B cell (primary cell): ENCODE measurements at regions not wholly inside any gene's neighbourhood (a gene's known extent, or its start where the extent isn't known, plus 50 kb on each side); places are given as distances from the start of the nearest gene placed in this dataset.

Source experiments
- ATAC-seq: fragments of 200-7000 bp; cut with Tn5 transposase; one replicate; pipeline ENCODE4 v1.10.0; 2021; ENCODE audit warnings: low read depth, mild to moderate bottlenecking, moderate number of reproducible peaks, moderate library complexity
- CTCF ChIA-PET: fragments of 350-600 bp; sonication (Branson Sonifier 250); formaldehyde crosslinking; loops from one replicate; lab custom pipeline; 2021; ENCODE audit warnings: antibody characterized with exemption, inconsistent platforms; lab: Charles Lee
- POLR2A ChIA-PET: fragments of 350-600 bp; sonication (Branson Sonifier 250); formaldehyde crosslinking; loops from one replicate; lab custom pipeline; 2021; ENCODE audit warnings: antibody characterized with exemption; lab: Charles Lee
- DNase-seq: peaks from one replicate; pipeline ENCODE4 v3.0.0; 2013
- H2AFZ ChIP-seq: 2 replicates; pipeline ENCODE4 v1.6.1; 2012; ENCODE audit warnings: mild to moderate bottlenecking, low read depth, low read length; ENCODE audit not compliant: insufficient read depth, poor library complexity, severe bottlenecking
- H3K27ac ChIP-seq, 2 donors: 1 replicate in 1 of 2; 2 replicates in 1 of 2; pipeline ENCODE4 v1.5.1; 2012 to 2013; ENCODE audit warnings: low read length in 2 of 2, mild to moderate bottlenecking in 2 of 2, moderate library complexity in 1 of 2
- H3K27me3 ChIP-seq, 4 experiments: fragments of 200-600 bp in 1 of 4; sonication (generic) in 1 of 4; replicated peaks in 1 of 4; 1 replicate in 2 of 4; 2 replicates in 2 of 4; pipeline versions ENCODE4 v1.6.1 to v1.7.0; 2013 to 2016; ENCODE audit warnings: low read length in 3 of 4, mild to moderate bottlenecking in 2 of 4, mixed read lengths in 1 of 4, moderate library complexity in 1 of 4; ENCODE audit not compliant: insufficient read depth in 4 of 4, control insufficient read depth in 3 of 4; ENCODE audit errors: control extremely low read depth in 1 of 4
- H3K36me3 ChIP-seq, 2 experiments: replicated peaks in 1 of 2; 1 replicate in 1 of 2; 2 replicates in 1 of 2; pipeline versions ENCODE4 v1.6.1 to v1.7.1; 2013; ENCODE audit warnings: low read length in 1 of 2; ENCODE audit not compliant: insufficient read depth in 2 of 2, control insufficient read depth in 1 of 2; ENCODE audit errors: control extremely low read depth in 1 of 2, extremely low read depth in 1 of 2
- H3K4me1 ChIP-seq, 2 donors: fragments of 200-600 bp in 1 of 2; sonication (generic) in 1 of 2; 1 replicate in 1 of 2; 2 replicates in 1 of 2; pipeline versions ENCODE4 v1.5.1 to v1.6.1; 2013 to 2017; ENCODE audit warnings: low read length in 2 of 2; ENCODE audit not compliant: control insufficient read depth in 2 of 2, insufficient read depth in 2 of 2
- H3K4me2 ChIP-seq: replicated peaks from 2 replicates; pipeline ENCODE3; 2012; ENCODE audit warnings: mild to moderate bottlenecking, low read depth, low read length; ENCODE audit not compliant: poor library complexity, severe bottlenecking
- H3K4me3 ChIP-seq, 5 experiments: fragments of 200-600 bp in 1 of 5; sonication (generic) in 1 of 5; 1 replicate in 3 of 5; 2 replicates in 2 of 5; pipeline versions ENCODE4 v1.5.1 to v1.7.0; 2011 to 2016; ENCODE audit warnings: low read length in 4 of 5, mild to moderate bottlenecking in 4 of 5, low read depth in 2 of 5, control low read depth in 1 of 5, moderate library complexity in 1 of 5; ENCODE audit not compliant: insufficient read depth in 1 of 5; ENCODE audit errors: control extremely low read depth in 1 of 5, extremely low read depth in 1 of 5
- H3K79me2 ChIP-seq: fragments of 200-600 bp; sonication (generic); one replicate; pipeline ENCODE4 v1.6.0; 2016; ENCODE audit warnings: low read length; ENCODE audit not compliant: control insufficient read depth, insufficient read depth
- H3K9ac ChIP-seq: fragments of 200-600 bp; sonication (generic); 2 replicates; pipeline ENCODE4 v1.6.1; 2017; ENCODE audit warnings: mild to moderate bottlenecking, low read length, moderate library complexity
- H3K9me3 ChIP-seq, 3 donors: one replicate each; pipeline versions ENCODE4 v1.6.1 to v1.7.1; 2013; ENCODE audit warnings: low read length in 2 of 3; ENCODE audit not compliant: control insufficient read depth in 2 of 3, insufficient read depth in 1 of 3; ENCODE audit errors: control extremely low read depth in 1 of 3
- H4K20me1 ChIP-seq: 2 replicates; pipeline ENCODE4 v1.6.0; 2012; ENCODE audit warnings: mild to moderate bottlenecking, low read length; ENCODE audit not compliant: insufficient read depth, control insufficient read depth, poor library complexity, severe bottlenecking
- H3K27ac Mint-ChIP-seq: one replicate; pipeline ENCODE4 v1.8.0; 2021; ENCODE audit warnings: mixed read lengths
- H3K27me3 Mint-ChIP-seq: one replicate; pipeline ENCODE4 v1.8.0; 2021; ENCODE audit warnings: mixed read lengths
- H3K4me1 Mint-ChIP-seq: one replicate; pipeline ENCODE4 v1.8.0; 2021; ENCODE audit warnings: mixed read lengths
- H3K4me3 Mint-ChIP-seq: one replicate; pipeline ENCODE4 v1.8.0; 2021; ENCODE audit warnings: mixed read lengths
- H3K9me3 Mint-ChIP-seq: one replicate; pipeline ENCODE4 v1.8.0; 2022; ENCODE audit warnings: mixed read lengths; ENCODE audit not compliant: insufficient read depth
- EZH2 ChIP-seq: IDR thresholded peaks from 2 replicates; pipeline ENCODE4 v1.6.1; 2012; ENCODE audit warnings: borderline replicate concordance, low read depth, mild to moderate bottlenecking, moderate library complexity, low read length; ENCODE audit not compliant: insufficient read depth, poor library complexity, severe bottlenecking
- WGBS: methylation state at CpG from one replicate; pipeline ENCODE4 v1.1.5; 2013; ENCODE audit warnings: missing lambda C conversion rate; ENCODE audit not compliant: insufficient coverage; 5-methylcytosine and 5-hydroxymethylcytosine counted together
- intact Hi-C: fragments of 100-400 bp; cut with micrococcal nuclease; formaldehyde crosslinking; loops from one replicate; pipeline ENCODE4 v1.10.0; 2022
- TF ChIP-seq, protein P1 (sequence below): fragments of 200-600 bp; IDR thresholded peaks from one replicate; pipeline ENCODE4 v1.8.0; 2022; ENCODE audit warnings: antibody characterized with exemption, mild to moderate bottlenecking

DNA sequence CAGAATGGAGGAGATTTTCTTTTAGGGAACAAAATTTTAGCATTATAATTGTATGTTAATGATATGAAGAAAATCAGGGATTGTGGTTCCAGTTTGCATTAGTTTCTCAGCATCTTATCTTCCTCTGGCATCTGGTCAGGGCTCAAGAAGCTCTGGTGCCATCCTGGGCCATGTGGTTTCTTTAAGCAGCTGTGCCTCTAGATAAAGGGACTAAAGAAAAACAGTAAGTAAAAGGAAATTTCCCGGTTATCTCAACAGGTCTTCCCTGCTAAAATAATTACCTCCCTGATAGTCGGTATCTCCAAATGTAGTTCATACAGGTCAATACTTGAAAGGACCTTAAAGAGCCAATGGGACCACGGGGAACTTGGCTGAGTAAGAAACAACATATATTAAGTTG, 375.1 kb upstream of the RBMS3 start:
- H3K4me3 Mint-ChIP-seq, result no peak overlapping the region

DNA sequence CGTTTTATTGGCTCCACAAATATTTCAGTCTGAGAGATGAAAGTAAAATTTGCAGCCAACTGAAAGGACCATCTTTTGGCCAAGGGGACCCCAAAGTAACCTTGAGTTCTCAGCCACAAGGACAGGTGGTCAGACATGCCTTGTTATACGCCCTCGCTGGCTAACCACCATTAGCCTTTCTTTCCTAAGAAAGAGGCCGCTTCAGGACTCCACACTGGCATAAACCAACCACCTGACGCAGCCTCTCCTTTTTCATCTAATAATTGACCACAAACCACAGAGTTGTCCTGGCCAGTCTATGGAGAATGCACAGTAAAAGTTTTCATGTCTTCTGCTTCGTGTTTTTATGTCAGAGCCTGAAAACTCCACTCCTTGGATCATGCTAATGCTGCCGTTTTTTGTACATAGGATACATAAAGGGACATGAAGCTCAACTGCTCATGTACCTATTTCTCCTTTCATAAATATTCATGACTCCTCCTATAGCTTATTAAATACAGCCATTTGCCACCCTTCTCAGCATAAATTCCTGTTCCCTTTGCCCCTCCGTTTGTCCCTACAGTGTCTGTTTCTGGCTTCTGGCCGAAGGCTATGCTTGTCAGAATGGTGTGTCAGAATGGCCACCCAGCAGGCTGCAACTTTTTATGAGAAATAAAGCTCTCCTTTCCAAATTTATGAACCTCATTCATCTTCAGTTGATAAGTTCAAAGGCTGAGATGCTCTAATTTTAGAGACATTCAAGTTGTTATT, 374.1 kb upstream of the RBMS3 start:
- Mint-ChIP-seq H3K4me1 (no peaks in the 10 kb centered on the region), H3K27ac (no peak overlapping the region), H3K27me3 (no peaks in the 10 kb centered on the region), H3K4me3 (no peak overlapping the region), H3K9me3 (no peaks in the 10 kb centered on the region)
- H2AFZ ChIP-seq, result no peak overlapping the region
- peaks cover 0 to 10% (median 0%) of the 10 kb centered on the region in 3 donors for H3K9me3 ChIP-seq
- 96% methylated on average over 3 of the region's 9 CpGs for WGBS
- H3K4me3 ChIP-seq, result no peak overlapping the region
- ATAC-seq (no peak), DNase-seq (no peak)
- intact Hi-C loops, result no loop called here
- H4K20me1 ChIP-seq, result no peaks in the 10 kb centered on the region
- POLR2A ChIA-PET, result no interaction called here
- no peak overlapping the region for H3K9ac ChIP-seq
- H3K4me2 ChIP-seq, result no peak overlapping the region
- no peaks in the 10 kb centered on the region for H3K4me1 ChIP-seq
- H3K36me3 ChIP-seq, result no peaks in the 10 kb centered on the region
- H3K79me2 ChIP-seq, result no peaks in the 10 kb centered on the region
- CTCF ChIA-PET, result no interaction called here
- no peak overlapping the region for H3K27ac ChIP-seq
- TF ChIP-seq, protein P1, sequence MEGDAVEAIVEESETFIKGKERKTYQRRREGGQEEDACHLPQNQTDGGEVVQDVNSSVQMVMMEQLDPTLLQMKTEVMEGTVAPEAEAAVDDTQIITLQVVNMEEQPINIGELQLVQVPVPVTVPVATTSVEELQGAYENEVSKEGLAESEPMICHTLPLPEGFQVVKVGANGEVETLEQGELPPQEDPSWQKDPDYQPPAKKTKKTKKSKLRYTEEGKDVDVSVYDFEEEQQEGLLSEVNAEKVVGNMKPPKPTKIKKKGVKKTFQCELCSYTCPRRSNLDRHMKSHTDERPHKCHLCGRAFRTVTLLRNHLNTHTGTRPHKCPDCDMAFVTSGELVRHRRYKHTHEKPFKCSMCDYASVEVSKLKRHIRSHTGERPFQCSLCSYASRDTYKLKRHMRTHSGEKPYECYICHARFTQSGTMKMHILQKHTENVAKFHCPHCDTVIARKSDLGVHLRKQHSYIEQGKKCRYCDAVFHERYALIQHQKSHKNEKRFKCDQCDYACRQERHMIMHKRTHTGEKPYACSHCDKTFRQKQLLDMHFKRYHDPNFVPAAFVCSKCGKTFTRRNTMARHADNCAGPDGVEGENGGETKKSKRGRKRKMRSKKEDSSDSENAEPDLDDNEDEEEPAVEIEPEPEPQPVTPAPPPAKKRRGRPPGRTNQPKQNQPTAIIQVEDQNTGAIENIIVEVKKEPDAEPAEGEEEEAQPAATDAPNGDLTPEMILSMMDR, result no peak
- TF ChIP-seq EZH2, result no peak
- H3K27me3 ChIP-seq, result no peaks in the 10 kb centered on the region

More for the DNA sequence above, 375.1 kb upstream of the RBMS3 start:
- Histone ChIP-seq H2AFZ (no peak overlapping the region), H3K79me2 (no peaks in the 10 kb centered on the region), H3K27me3 (no peaks in the 10 kb centered on the region), H4K20me1 (no peaks in the 10 kb centered on the region), H3K4me1 (no peaks in the 10 kb centered on the region), H3K4me3 (no peak overlapping the region), H3K36me3 (no peaks in the 10 kb centered on the region), H3K9ac (no peak overlapping the region), H3K27ac (no peak overlapping the region), H3K9me3 (peaks cover 0 to 10% (median 0%) of the 10 kb centered on the region in 3 donors), H3K4me2 (no peak overlapping the region)
- no peak for TF ChIP-seq EZH2
- TF ChIP-seq, protein P1, result no peak
- Mint-ChIP-seq H3K27ac (no peak overlapping the region), H3K9me3 (no peaks in the 10 kb centered on the region), H3K4me1 (no peaks in the 10 kb centered on the region), H3K27me3 (no peaks in the 10 kb centered on the region)
- intact Hi-C loops, result no loop called here
- ATAC-seq, result no peak
- ChIA-PET CTCF (no interaction called here), POLR2A (no interaction called here)
- WGBS, result no CpG with 5 or more reads among the region's 3 CpGs
- no peak for DNase-seq
